RWPE1 (cell line): ENCODE measurements at regions not wholly inside any gene's neighbourhood (a gene's known extent, or its start where the extent isn't known, plus 50 kb on each side); places are given as distances from the start of the nearest gene placed in this dataset.

Experiments
- CTCF ChIA-PET: fragments of 350-600 bp; sonication (Branson Sonifier 250); formaldehyde crosslinking; extraction: SDS; loops from one replicate; lab custom pipeline; 2021; lab: Yijun Ruan, JAX
- POLR2A ChIA-PET: fragments of 400-600 bp; formaldehyde crosslinking; extraction: SDS; loops from one replicate; lab custom pipeline; 2020; ENCODE audit warnings: antibody characterized with exemption; ENCODE audit not compliant: low non-redundant PET; lab: Yijun Ruan, JAX
- DNase-seq: peaks from one replicate; pipeline ENCODE4 v3.0.0; 2012; ENCODE audit warnings: low spot score
- H3K27ac ChIP-seq: fragments of 450-650 bp; 2 replicates; pipeline ENCODE4 v1.5.1; 2017
- TF ChIP-seq, protein P1 (sequence below): fragments of 450-650 bp; conservative IDR thresholded peaks from 2 replicates; pipeline ENCODE4 v1.5.1; 2017; ENCODE audit warnings: low read depth, mild to moderate bottlenecking

DNA sequence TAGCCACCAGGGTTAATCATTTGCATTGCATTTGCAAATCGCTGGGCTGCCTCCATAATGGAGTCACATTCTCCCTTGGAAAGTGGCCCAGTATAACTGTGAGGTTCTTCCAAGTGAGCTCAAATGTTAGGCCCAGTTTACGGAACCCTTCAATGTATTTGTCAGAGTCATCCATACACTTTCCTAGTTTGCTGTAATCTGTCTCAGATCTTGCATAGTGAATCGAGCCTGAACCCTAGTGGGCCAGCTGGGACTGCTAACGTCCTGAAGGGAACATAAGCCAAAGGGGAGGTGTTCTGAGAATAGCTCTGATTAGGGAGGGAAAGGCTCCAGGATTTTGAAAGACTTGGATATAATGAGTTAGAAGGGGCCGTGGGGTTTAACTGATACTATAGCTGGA, 406.3 kb downstream of the SLC6A15 start:
- ChIA-PET POLR2A (interaction anchor here (0.5 kb wide), 1 partner anchor 149 kb away, joined by 3 read pairs; no protein-coding TSS in a partner anchor), CTCF (no interaction called here)
- H3K27ac ChIP-seq, result no peak overlapping the region
- DNase-seq, result no peak
- TF ChIP-seq, protein P1, sequence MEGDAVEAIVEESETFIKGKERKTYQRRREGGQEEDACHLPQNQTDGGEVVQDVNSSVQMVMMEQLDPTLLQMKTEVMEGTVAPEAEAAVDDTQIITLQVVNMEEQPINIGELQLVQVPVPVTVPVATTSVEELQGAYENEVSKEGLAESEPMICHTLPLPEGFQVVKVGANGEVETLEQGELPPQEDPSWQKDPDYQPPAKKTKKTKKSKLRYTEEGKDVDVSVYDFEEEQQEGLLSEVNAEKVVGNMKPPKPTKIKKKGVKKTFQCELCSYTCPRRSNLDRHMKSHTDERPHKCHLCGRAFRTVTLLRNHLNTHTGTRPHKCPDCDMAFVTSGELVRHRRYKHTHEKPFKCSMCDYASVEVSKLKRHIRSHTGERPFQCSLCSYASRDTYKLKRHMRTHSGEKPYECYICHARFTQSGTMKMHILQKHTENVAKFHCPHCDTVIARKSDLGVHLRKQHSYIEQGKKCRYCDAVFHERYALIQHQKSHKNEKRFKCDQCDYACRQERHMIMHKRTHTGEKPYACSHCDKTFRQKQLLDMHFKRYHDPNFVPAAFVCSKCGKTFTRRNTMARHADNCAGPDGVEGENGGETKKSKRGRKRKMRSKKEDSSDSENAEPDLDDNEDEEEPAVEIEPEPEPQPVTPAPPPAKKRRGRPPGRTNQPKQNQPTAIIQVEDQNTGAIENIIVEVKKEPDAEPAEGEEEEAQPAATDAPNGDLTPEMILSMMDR, result no peak

DNA sequence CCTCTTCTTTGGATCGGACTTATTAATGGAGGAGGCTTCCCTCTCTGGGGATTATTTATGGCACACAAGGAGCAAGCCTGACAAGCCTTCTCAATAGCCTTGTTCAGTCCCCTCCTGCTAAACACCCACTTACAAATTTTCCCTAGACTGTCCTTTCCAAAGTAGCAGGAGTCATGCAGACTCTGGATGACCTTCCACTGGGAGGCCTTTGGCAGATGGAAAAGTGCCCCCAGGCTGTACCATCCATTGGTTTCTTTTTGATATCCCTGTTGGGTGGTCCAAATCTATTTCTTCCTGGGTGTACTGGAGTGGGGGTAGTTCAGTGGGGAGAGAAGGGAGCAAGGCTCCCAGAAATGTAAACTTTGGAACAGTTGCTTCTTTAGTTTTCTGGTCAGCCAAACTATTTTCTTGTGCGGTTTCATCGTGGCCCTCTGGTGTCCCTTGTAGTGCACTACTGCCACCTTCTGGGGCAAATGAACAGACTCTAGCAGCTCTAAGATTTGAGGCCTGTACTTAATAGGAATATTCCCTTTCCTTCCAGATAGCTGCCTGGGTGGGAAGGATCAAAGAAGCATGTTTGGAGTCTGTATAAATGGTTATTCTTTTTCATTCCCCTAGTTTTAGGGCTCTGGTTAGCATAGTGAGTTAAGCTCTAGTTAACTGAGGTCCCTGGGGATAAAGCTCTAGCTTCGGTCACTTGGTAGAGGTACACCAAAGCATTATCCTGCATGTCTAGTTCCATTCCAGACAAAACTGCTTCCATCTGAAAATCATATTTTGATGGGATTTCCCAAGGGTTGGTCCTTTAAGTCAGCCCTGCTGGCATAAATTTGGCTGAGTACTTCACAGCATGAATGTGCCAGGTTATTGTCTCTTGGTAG, 409.5 kb downstream of the SLC6A15 start:
- POLR2A ChIA-PET, result no interaction called here
- CTCF ChIA-PET, result interaction anchor here (0.5 kb wide), 1 partner anchor 1687 kb away, joined by 3 read pairs; no protein-coding TSS in a partner anchor
- H3K27ac ChIP-seq, result no peak overlapping the region
- DNase-seq, result peak; percentile 27
- TF ChIP-seq, protein P1, result 0 out of 2 replicates have a peak, but pooled peaks have one; percentile 22

DNA sequence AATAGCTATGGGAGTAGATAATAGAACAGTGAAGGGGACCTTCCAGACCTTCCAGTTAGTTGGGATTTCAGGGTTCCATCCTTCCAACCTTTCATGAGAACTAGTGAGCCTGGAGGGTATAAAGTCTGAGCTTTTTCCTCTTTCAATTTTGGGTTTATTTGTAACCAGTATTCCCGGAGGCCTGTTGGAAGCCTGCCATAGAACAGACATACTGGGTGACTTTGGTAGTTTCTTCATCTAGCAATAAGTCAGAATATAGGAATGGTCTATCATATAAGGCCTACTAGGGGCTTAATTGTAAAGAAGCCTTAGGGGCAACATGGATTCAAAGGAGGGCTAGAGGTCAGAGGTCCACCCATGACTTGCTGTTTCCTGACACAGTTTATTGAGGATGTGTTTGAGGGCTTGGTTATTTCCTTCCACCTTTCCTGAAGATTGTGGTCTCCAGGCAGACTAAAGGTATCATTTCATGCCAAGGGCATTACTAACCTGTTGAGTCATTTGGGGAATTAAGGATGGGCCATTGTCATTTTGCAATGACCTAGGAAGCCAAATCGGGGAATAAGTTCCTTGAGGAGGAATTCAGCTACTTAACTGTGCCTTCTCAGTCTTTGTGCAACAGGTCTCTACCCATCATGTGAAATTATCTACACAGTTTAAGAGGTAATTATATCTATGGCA, 410.3 kb downstream of the SLC6A15 start:
- no peak overlapping the region for H3K27ac ChIP-seq
- POLR2A ChIA-PET, result no interaction called here
- peak; percentile 68 for DNase-seq
- TF ChIP-seq, protein P1, result no peak
- CTCF ChIA-PET, result interaction anchor here (0.6 kb wide), 2 partner anchors 98 to 313 kb away, joined by 3 to 6 read pairs; no protein-coding TSS in a partner anchor

DNA sequence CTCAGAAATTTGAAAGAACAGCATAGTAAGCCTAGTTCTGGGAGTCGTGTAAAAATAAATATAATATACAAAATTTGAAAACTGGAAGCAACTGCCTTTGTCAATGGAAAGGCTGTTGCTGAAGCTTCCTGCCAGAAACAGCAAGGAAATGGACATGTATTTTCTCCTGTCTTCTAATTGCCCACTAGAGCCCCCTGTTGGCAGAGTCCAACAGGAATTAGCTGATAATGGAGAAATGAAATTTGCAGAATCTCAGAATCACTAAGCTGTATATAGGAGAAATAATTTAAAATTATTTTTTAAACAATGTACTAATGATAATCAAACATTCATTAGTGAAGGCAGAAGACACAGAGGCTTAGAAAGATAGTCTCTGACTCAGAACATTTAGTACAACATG, 414.8 kb downstream of the SLC6A15 start:
- CTCF ChIA-PET, result interaction anchor here (0.5 to 0.6 kb wide), 3 partner anchors 26 to 82 kb away, joined by 3 to 4 read pairs (median 3); no protein-coding TSS in a partner anchor
- TF ChIP-seq, protein P1, result peak; percentile 32

DNA sequence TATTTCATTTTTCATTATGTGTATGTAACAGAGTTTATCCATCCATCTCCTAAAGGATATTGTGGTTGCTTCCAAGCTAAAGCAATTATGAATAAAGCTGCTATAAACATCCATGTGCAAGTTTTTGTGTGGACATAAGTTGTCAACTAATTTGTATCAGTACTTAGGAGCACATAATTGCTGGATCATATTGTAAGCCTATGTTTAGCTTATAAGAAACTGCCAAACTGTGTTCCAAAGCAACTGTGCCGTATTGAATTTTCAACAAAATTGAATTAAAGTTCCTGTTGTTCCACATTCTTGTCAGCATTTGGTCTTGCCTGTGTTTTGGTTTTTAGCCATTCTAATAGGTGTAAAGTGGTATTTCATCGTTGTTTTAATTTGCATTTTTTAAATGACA, 416.9 kb downstream of the SLC6A15 start:
- no peak for DNase-seq
- TF ChIP-seq, protein P1, result no peak
- H3K27ac ChIP-seq, result no peak overlapping the region
- POLR2A ChIA-PET, result no interaction called here
- CTCF ChIA-PET, result interaction anchor here (0.6 kb wide), 2 partner anchors 82 to 247 kb away, joined by 3 read pairs; no protein-coding TSS in a partner anchor

More for the DNA sequence above, 414.8 kb downstream of the SLC6A15 start:
- POLR2A ChIA-PET, result no interaction called here
- DNase-seq, result no peak
- no peak overlapping the region for H3K27ac ChIP-seq

DNA sequence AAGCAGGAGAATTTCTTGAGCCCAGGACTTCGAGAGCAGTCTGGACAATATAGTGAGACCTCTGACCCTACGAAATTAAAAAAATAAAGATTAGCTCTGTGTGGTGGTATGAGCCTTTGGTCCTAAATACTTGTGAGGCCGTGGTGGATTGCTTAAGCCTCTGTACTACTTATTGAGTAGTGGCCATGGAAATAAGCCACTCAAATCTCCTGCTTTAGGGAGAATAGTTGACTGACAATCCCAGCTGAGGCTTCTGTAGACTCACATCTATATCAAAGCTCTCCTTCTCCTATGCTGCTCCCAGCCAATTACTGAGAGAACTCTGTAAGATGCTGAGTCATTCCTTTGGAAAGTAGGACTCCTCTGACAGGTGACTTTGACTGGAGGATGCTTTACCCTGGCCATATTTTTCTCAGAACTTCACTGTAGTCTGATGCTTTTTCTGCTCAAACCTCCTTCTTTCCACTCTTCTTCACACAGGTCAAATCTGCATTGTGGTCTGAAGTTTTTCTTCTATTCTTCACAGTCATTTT, 420.2 kb downstream of the SLC6A15 start:
- TF ChIP-seq, protein P1, result no peak
- ChIA-PET POLR2A (no interaction called here), CTCF (no interaction called here)
- no peak for DNase-seq
- no peak overlapping the region for H3K27ac ChIP-seq
